PC-9 (cell line): ENCODE measurements at regions not wholly inside any gene's neighbourhood (a gene's known extent, or its start where the extent isn't known, plus 50 kb on each side); places are given as distances from the start of the nearest gene placed in this dataset.

Experiments used
- BruUV-seq: library from RNA; stranded (reverse); fragments of 400-500 nt; replicated peaks from 2 replicates; lab custom pipeline; 2021; lab: Mats Ljungman, UMichigan
- CTCF ChIA-PET: fragments of 300-600 bp; sonication (Branson Sonifier 250); formaldehyde crosslinking; loops from one replicate; lab custom pipeline; 2022; ENCODE audit warnings: antibody characterized with exemption; lab: Charles Lee
- POLR2A ChIA-PET: fragments of 300-600 bp; sonication (Branson Sonifier 250); formaldehyde crosslinking; loops from one replicate; lab custom pipeline; 2022; ENCODE audit warnings: antibody characterized with exemption; ENCODE audit not compliant: unreplicated experiment; lab: Charles Lee
- DNase-seq, 2 experiments: peaks; one replicate each; pipeline versions ENCODE4 v3.0.0 to v3.0.0-alpha.2; 2015 to 2022; ENCODE audit warnings: mixed read lengths in 1 of 2
- H2AFZ ChIP-seq: fragments of 200-600 bp; sonication (generic); 2 replicates; pipeline ENCODE4 v1.8.1; 2017; ENCODE audit warnings: antibody characterized with exemption
- H3F3A ChIP-seq: fragments of 200-600 bp; sonication (generic); 2 replicates; pipeline ENCODE4 v1.8.1; 2017; ENCODE audit warnings: antibody characterized with exemption, mild to moderate bottlenecking, low read depth; ENCODE audit not compliant: insufficient read depth
- H3K27ac ChIP-seq: fragments of 200-600 bp; sonication (generic); 2 replicates; pipeline ENCODE4 v1.6.1; 2016; ENCODE audit warnings: mixed run types
- H3K27me3 ChIP-seq: fragments of 200-600 bp; sonication (generic); 2 replicates; pipeline ENCODE4 v1.6.1; 2016; ENCODE audit warnings: low read depth, mixed run types; ENCODE audit not compliant: insufficient read depth
- H3K36me3 ChIP-seq: fragments of 200-600 bp; sonication (generic); 2 replicates; pipeline ENCODE4 v1.6.1; 2016; ENCODE audit warnings: low read depth, mixed run types
- H3K4me1 ChIP-seq: fragments of 200-600 bp; sonication (generic); replicated peaks from 2 replicates; pipeline ENCODE4 v1.6.1; 2016; ENCODE audit warnings: mixed run types; ENCODE audit not compliant: insufficient read depth
- H3K4me2 ChIP-seq: fragments of 200-600 bp; sonication (generic); 2 replicates; pipeline ENCODE4 v1.6.1; 2017; ENCODE audit warnings: mixed run types
- H3K4me3 ChIP-seq: fragments of 200-600 bp; sonication (generic); 2 replicates; pipeline ENCODE4 v1.6.1; 2016; ENCODE audit warnings: mixed run types
- H3K79me2 ChIP-seq: fragments of 200-600 bp; sonication (generic); 2 replicates; pipeline ENCODE4 v1.6.1; 2017; ENCODE audit warnings: low read depth, mixed run types
- H3K9me2 ChIP-seq: fragments of 200-600 bp; sonication (generic); 2 replicates; pipeline ENCODE4 v1.8.1; 2017; ENCODE audit warnings: mild to moderate bottlenecking; ENCODE audit not compliant: insufficient read depth
- H3K9me3 ChIP-seq: fragments of 200-600 bp; sonication (generic); 2 replicates; pipeline ENCODE4 v1.8.1; 2016; ENCODE audit warnings: low read depth; ENCODE audit not compliant: insufficient read depth
- H4K20me1 ChIP-seq: fragments of 200-600 bp; sonication (generic); 2 replicates; pipeline ENCODE4 v1.8.1; 2017; ENCODE audit not compliant: insufficient read depth
- CTCF ChIP-seq: fragments of 200-600 bp; sonication (generic); conservative IDR thresholded peaks from 2 replicates; pipeline ENCODE4 v1.6.1; 2017; ENCODE audit warnings: mixed run types, antibody characterized with exemption, mild to moderate bottlenecking, moderate library complexity
- EZH2 ChIP-seq: fragments of 200-600 bp; sonication (generic); IDR thresholded peaks from 2 replicates; pipeline ENCODE4 v1.8.0; 2017; ENCODE audit warnings: antibody characterized with exemption, low read depth
- intact Hi-C: fragments of 100-400 bp; cut with micrococcal nuclease; formaldehyde crosslinking; loops from one replicate; pipeline ENCODE4 v1.10.0; 2022; ENCODE audit not compliant: unreplicated experiment

- intact Hi-C loops, result no loop called here
- Histone ChIP-seq H4K20me1 (no peaks in the 10 kb centered on the region), H3K9me3 (no peaks in the 10 kb centered on the region), H3K27ac (no peak overlapping the region), H3F3A (no peaks in the 10 kb centered on the region), H3K36me3 (no peaks in the 10 kb centered on the region), H3K4me2 (no peak overlapping the region), H3K4me1 (no peaks in the 10 kb centered on the region), H3K79me2 (no peaks in the 10 kb centered on the region), H3K27me3 (peaks cover 80% of the 10 kb centered on the region), H3K4me3 (no peak overlapping the region), H2AFZ (no peak overlapping the region), H3K9me2 (no peaks in the 10 kb centered on the region)
- BruUV-seq, result no TSS peak
- TF ChIP-seq CTCF (no peak), EZH2 (no peak)
- POLR2A ChIA-PET, result no interaction called here
- DNase-seq, result no peak
- CTCF ChIA-PET, result no interaction called here
These were observed 62.3 kb upstream of the RFLNA start for GRCh38 chr12:124232654-124232987.

GRCh38 chr12:124233041-124233796 lies 61.7 kb upstream of the RFLNA start:
- Histone ChIP-seq H3K9me2 (no peaks in the 10 kb centered on the region), H4K20me1 (no peaks in the 10 kb centered on the region), H3K4me2 (no peak overlapping the region), H3K27me3 (peaks cover 78% of the 10 kb centered on the region), H3K4me3 (no peak overlapping the region), H3K79me2 (no peaks in the 10 kb centered on the region), H3K4me1 (no peaks in the 10 kb centered on the region), H3F3A (no peaks in the 10 kb centered on the region), H2AFZ (no peak overlapping the region), H3K36me3 (no peaks in the 10 kb centered on the region), H3K9me3 (no peaks in the 10 kb centered on the region), H3K27ac (no peak overlapping the region)
- no TSS peak for BruUV-seq
- POLR2A ChIA-PET, result no interaction called here
- intact Hi-C loops, result no loop called here
- DNase-seq, result no peak
- CTCF ChIA-PET, result no interaction called here
- no peak for TF ChIP-seq EZH2
- TF ChIP-seq CTCF, result no peak

GRCh38 chr12:124233846-124234640 lies 60.9 kb upstream of the RFLNA start:
- no peak overlapping the region for H3K27ac ChIP-seq
- H4K20me1 ChIP-seq, result no peaks in the 10 kb centered on the region
- CTCF ChIA-PET, result no interaction called here
- no peaks in the 10 kb centered on the region for H3K9me3 ChIP-seq
- H3K4me1 ChIP-seq, result no peaks in the 10 kb centered on the region
- no peaks in the 10 kb centered on the region for H3F3A ChIP-seq
- DNase-seq, result no peak
- peaks cover 78% of the 10 kb centered on the region for H3K27me3 ChIP-seq
- H2AFZ ChIP-seq, result no peak overlapping the region
- no TSS peak for BruUV-seq
- no peaks in the 10 kb centered on the region for H3K36me3 ChIP-seq
- H3K9me2 ChIP-seq, result no peaks in the 10 kb centered on the region
- H3K79me2 ChIP-seq, result no peaks in the 10 kb centered on the region
- no peak overlapping the region for H3K4me3 ChIP-seq
- POLR2A ChIA-PET, result no interaction called here
- H3K4me2 ChIP-seq, result no peak overlapping the region
- TF ChIP-seq EZH2 (no peak), CTCF (no peak)
- intact Hi-C loops, result no loop called here
